Suprapubic skin (tissue), 4 donors: ENCODE measurements at regions not wholly inside any gene's neighbourhood (a gene's known extent, or its start where the extent isn't known, plus 50 kb on each side); places are given as distances from the start of the nearest gene placed in this dataset.

ENCODE experiments used
- DNase-seq, 2 donors: peaks; one replicate each; pipeline ENCODE4 v3.0.0-alpha.2; 2019; ENCODE audit warnings: low spot score in 2 of 2
- H3K27ac ChIP-seq: fragments of 200-600 bp; sonication (generic); one replicate; pipeline ENCODE4 v1.5.1; 2019
- H3K27me3 ChIP-seq: fragments of 200-600 bp; sonication (generic); one replicate; pipeline ENCODE4 v1.5.1; 2019
- H3K36me3 ChIP-seq: fragments of 200-600 bp; sonication (generic); one replicate; pipeline ENCODE4 v1.5.1; 2019
- H3K4me1 ChIP-seq: fragments of 200-600 bp; sonication (generic); one replicate; pipeline ENCODE4 v1.5.1; 2019
- H3K4me3 ChIP-seq: fragments of 200-600 bp; sonication (generic); one replicate; pipeline ENCODE4 v1.5.1; 2019; ENCODE audit warnings: mild to moderate bottlenecking
- H3K9me3 ChIP-seq: fragments of 200-600 bp; sonication (generic); one replicate; pipeline ENCODE4 v1.5.1; 2019
- CTCF ChIP-seq, 2 donors: fragments of 200-600 bp in 1 of 2; fragments of 450-650 bp in 1 of 2; sonication (generic) in 1 of 2; IDR thresholded peaks; one replicate each; pipeline ENCODE4 v1.5.1; 2016 to 2019; ENCODE audit warnings: antibody characterized with exemption in 2 of 2, mild to moderate bottlenecking in 1 of 2, moderate library complexity in 1 of 2
- EP300 ChIP-seq: sonication (generic); formaldehyde crosslinking; IDR thresholded peaks from one replicate; pipeline ENCODE4 v1.6.1; 2017; ENCODE audit warnings: antibody characterized with exemption
- POLR2A ChIP-seq, 2 donors: fragments of 450-650 bp; IDR thresholded peaks; one replicate each; pipeline ENCODE4 v1.6.1; 2017; ENCODE audit warnings: antibody characterized with exemption in 2 of 2, mild to moderate bottlenecking in 2 of 2, moderate library complexity in 2 of 2
- POLR2AphosphoS5 ChIP-seq, 3 donors: sonication (generic); formaldehyde crosslinking; IDR thresholded peaks; one replicate each; pipeline ENCODE4 v1.6.1; 2017; ENCODE audit warnings: antibody characterized with exemption in 3 of 3
- WGBS: methylation state at CpG from one replicate; pipeline ENCODE4 v1.1.5; 2018; 5-methylcytosine and 5-hydroxymethylcytosine counted together

GRCh38 chr22:48152164-48152775 is 1389.8 kb downstream of the TBC1D22A start:
- WGBS = 39% methylated on average over 14 of the region's 16 CpGs
- TF ChIP-seq POLR2A (IDR thresholded peaks at IDR 0.05) (no peak), EP300 (no peak), CTCF (IDR thresholded peaks at IDR 0.05) (no peak), POLR2AphosphoS5 (IDR thresholded peaks at IDR 0.05) (no peak)

GRCh38 chr22:48151641-48152040 is 1389.2 kb downstream of the TBC1D22A start:
- no peaks in the 10 kb centered on the region for H3K36me3 ChIP-seq
- H3K4me1 ChIP-seq = peaks cover 6% of the 10 kb centered on the region
- H3K27ac ChIP-seq = no peak overlapping the region
- no peak for DNase-seq
- 65% methylated on average over 9 of the region's 9 CpGs for WGBS
- H3K27me3 ChIP-seq = peaks cover 25% of the 10 kb centered on the region
- TF ChIP-seq CTCF (IDR thresholded peaks at IDR 0.05) = no peak
- no peak for TF ChIP-seq EP300
- no peak for TF ChIP-seq POLR2AphosphoS5 (IDR thresholded peaks at IDR 0.05)
- H3K9me3 ChIP-seq = no peaks in the 10 kb centered on the region
- no peak overlapping the region for H3K4me3 ChIP-seq

More at GRCh38 chr22:48152164-48152775, 1389.8 kb downstream of the TBC1D22A start:
- Histone ChIP-seq H3K36me3 (no peaks in the 10 kb centered on the region), H3K27me3 (peaks cover 19% of the 10 kb centered on the region), H3K4me3 (no peak overlapping the region), H3K27ac (no peak overlapping the region), H3K4me1 (peaks cover 9% of the 10 kb centered on the region), H3K9me3 (no peaks in the 10 kb centered on the region)
- no peak for DNase-seq

- Histone ChIP-seq H3K27ac (no peak overlapping the region), H3K9me3 (no peaks in the 10 kb centered on the region), H3K4me3 (no peak overlapping the region), H3K4me1 (no peaks in the 10 kb centered on the region), H3K36me3 (no peaks in the 10 kb centered on the region), H3K27me3 (peaks cover 49% of the 10 kb centered on the region)
- DNase-seq = peak in 1 of 2 donors; percentile 67
- WGBS = 84% methylated on average over 5 of the region's 9 CpGs
- no peak for TF ChIP-seq CTCF (IDR thresholded peaks at IDR 0.05)
- TF ChIP-seq POLR2AphosphoS5 (IDR thresholded peaks at IDR 0.05) = no peak
- TF ChIP-seq POLR2A (IDR thresholded peaks at IDR 0.05) = no peak
- TF ChIP-seq EP300 = no peak
These were observed 1385.4 kb downstream of the TBC1D22A start for GRCh38 chr22:48147831-48148230.

- Histone ChIP-seq H3K9me3 (no peaks in the 10 kb centered on the region), H3K36me3 (no peaks in the 10 kb centered on the region), H3K27ac (no peak overlapping the region), H3K4me3 (no peak overlapping the region), H3K27me3 (peaks cover 45% of the 10 kb centered on the region), H3K4me1 (no peaks in the 10 kb centered on the region)
- WGBS = 41% methylated on average over 4 of the region's 4 CpGs
- TF ChIP-seq CTCF (IDR thresholded peaks at IDR 0.05) = no peak
- TF ChIP-seq POLR2A (IDR thresholded peaks at IDR 0.05) = no peak
- no peak for TF ChIP-seq POLR2AphosphoS5 (IDR thresholded peaks at IDR 0.05)
- TF ChIP-seq EP300 = no peak
- DNase-seq = peak in 1 of 2 donors; percentile 7
These were observed 1385.0 kb downstream of the TBC1D22A start for GRCh38 chr22:48147404-48147803.

- no peak for TF ChIP-seq POLR2AphosphoS5 (IDR thresholded peaks at IDR 0.05)
- TF ChIP-seq POLR2A (IDR thresholded peaks at IDR 0.05) = no peak
- no peak for TF ChIP-seq CTCF (IDR thresholded peaks at IDR 0.05)
- no peak for TF ChIP-seq EP300
- DNase-seq = peak in 1 of 2 donors; percentile 58
- no peak overlapping the region for H3K4me3 ChIP-seq
- H3K27me3 ChIP-seq = peaks cover 44% of the 10 kb centered on the region
- no peaks in the 10 kb centered on the region for H3K9me3 ChIP-seq
- WGBS = 38% methylated on average over 6 of the region's 6 CpGs
- H3K36me3 ChIP-seq = no peaks in the 10 kb centered on the region
- no peak overlapping the region for H3K27ac ChIP-seq
- H3K4me1 ChIP-seq = no peaks in the 10 kb centered on the region
These were observed 1384.0 kb downstream of the TBC1D22A start for GRCh38 chr22:48146426-48146825.
